ENCODE measurements at regions not wholly inside any gene's neighbourhood (a gene's known extent, or its start where the extent isn't known, plus 50 kb on each side); places are given as distances from the start of the nearest gene placed in this dataset.
"Not testable (repeated sequence)": the region's sequence is repeated elsewhere in the genome, so short reads cannot be mapped to it uniquely, and the experiment has no call there.

GRCh38 chr4:187065396-187065795 is 341.7 kb upstream of the FAT1 start:
- DNase-seq (ENCODE audit: low spot score): no peak

GRCh38 chr4:187065806-187066205 is 342.1 kb upstream of the FAT1 start:
- DNase-seq (ENCODE audit: low spot score): no peak

- DNase-seq (ENCODE audit: low spot score): no peak
Observed at GRCh38 chr4:187069398-187069797, 345.7 kb upstream of the FAT1 start.

- peak; percentile 4 for DNase-seq (ENCODE audit: low spot score)
Observed at GRCh38 chr4:187070158-187070557, 346.5 kb upstream of the FAT1 start.

GRCh38 chr4:187070740-187071139 is 347.1 kb upstream of the FAT1 start:
- DNase-seq (ENCODE audit: low spot score): no peak

GRCh38 chr4:187071946-187072600 is 348.4 kb upstream of the FAT1 start:
- no peak for DNase-seq (ENCODE audit: low spot score)

GRCh38 chr4:187073820-187074219 is 350.2 kb upstream of the FAT1 start:
- no peak for DNase-seq (ENCODE audit: low spot score)

GRCh38 chr4:187075514-187075913 is 351.9 kb upstream of the FAT1 start:
- no peak for DNase-seq (ENCODE audit: low spot score)

- no peak for DNase-seq (ENCODE audit: low spot score)
Observed at GRCh38 chr4:187077744-187078401, 354.2 kb upstream of the FAT1 start.

- DNase-seq (ENCODE audit: low spot score): no peak
Observed at GRCh38 chr4:187084701-187085100, 361.0 kb upstream of the FAT1 start.

- DNase-seq (ENCODE audit: low spot score): no peak
Observed at GRCh38 chr4:187085339-187085738, 361.7 kb upstream of the FAT1 start.

GRCh38 chr4:187086151-187086550 is 362.5 kb upstream of the FAT1 start:
- no peak for DNase-seq (ENCODE audit: low spot score)

GRCh38 chr4:187088070-187088799 is 364.6 kb upstream of the FAT1 start:
- DNase-seq (ENCODE audit: low spot score): no peak

GRCh38 chr4:187090401-187090800 is 366.7 kb upstream of the FAT1 start:
- DNase-seq (ENCODE audit: low spot score): no peak

- DNase-seq (ENCODE audit: low spot score): not testable (repeated sequence)
Observed at GRCh38 chr4:187090832-187091231, 367.2 kb upstream of the FAT1 start.

GRCh38 chr4:187094144-187094543 is 370.5 kb upstream of the FAT1 start:
- no peak for DNase-seq (ENCODE audit: low spot score)

- no peak for DNase-seq (ENCODE audit: low spot score)
Observed at GRCh38 chr4:187098429-187098828, 374.8 kb upstream of the FAT1 start.

- DNase-seq (ENCODE audit: low spot score): no peak
Observed at GRCh38 chr4:187103351-187103750, 379.7 kb upstream of the FAT1 start.

GRCh38 chr4:187108845-187109244 is 385.2 kb upstream of the FAT1 start:
- no peak for DNase-seq (ENCODE audit: low spot score)

- no peak for DNase-seq (ENCODE audit: low spot score)
Observed at GRCh38 chr4:187109636-187110035, 386.0 kb upstream of the FAT1 start.

- no peak for DNase-seq (ENCODE audit: low spot score)
Observed at GRCh38 chr4:187118166-187118565, 394.5 kb upstream of the FAT1 start.

GRCh38 chr4:187118602-187119120 is 395.0 kb upstream of the FAT1 start:
- no peak for DNase-seq (ENCODE audit: low spot score)

- no peak for DNase-seq (ENCODE audit: low spot score)
Observed at GRCh38 chr4:187124331-187124730, 400.7 kb upstream of the FAT1 start.

Data from A172 (cell line).